Keratinocyte (primary cell): ENCODE measurements at regions not wholly inside any gene's neighbourhood (a gene's known extent, or its start where the extent isn't known, plus 50 kb on each side); places are given as distances from the start of the nearest gene placed in this dataset.

ENCODE experiments used
- DNase-seq: peaks from one replicate; pipeline ENCODE4 v3.0.0-alpha.2; 2011; ENCODE audit warnings: low read depth, missing footprints, low spot score
- FAIRE-seq: peaks from 2 replicates; lab custom pipeline; 2011; peaks lifted over from hg19 to GRCh38; lab: Jason Lieb, UNC
- H2AFZ ChIP-seq: 2 replicates; pipeline ENCODE4 v1.6.0; 2012; ENCODE audit warnings: low read length, control low read depth, inconsistent platforms; ENCODE audit not compliant: control insufficient read depth
- H3K27ac ChIP-seq: 2 replicates; pipeline ENCODE4 v1.5.1; 2011; ENCODE audit warnings: low read length; ENCODE audit not compliant: control insufficient read depth, insufficient read depth
- H3K27me3 ChIP-seq: 3 replicates; pipeline ENCODE4 v1.6.0; 2011; ENCODE audit warnings: low read length; ENCODE audit not compliant: control insufficient read depth, insufficient read depth; ENCODE audit errors: extremely low read depth
- H3K36me3 ChIP-seq, 2 experiments: 2 replicates in 1 of 2; 3 replicates in 1 of 2; pipeline ENCODE4 v1.5.1; 2011; ENCODE audit warnings: low read length in 2 of 2, mild to moderate bottlenecking in 1 of 2; ENCODE audit not compliant: control insufficient read depth in 2 of 2, insufficient read depth in 2 of 2; ENCODE audit errors: extremely low read depth in 1 of 2
- H3K4me1 ChIP-seq: 3 replicates; pipeline ENCODE4 v1.5.1; 2011; ENCODE audit warnings: low read length; ENCODE audit not compliant: control insufficient read depth, insufficient read depth; ENCODE audit errors: extremely low read depth
- H3K4me2 ChIP-seq: 3 replicates; pipeline ENCODE4 v1.6.0; 2011; ENCODE audit warnings: low read depth, low read length; ENCODE audit not compliant: control insufficient read depth, insufficient read depth; ENCODE audit errors: extremely low read depth
- H3K4me3 ChIP-seq, 3 experiments: fragments of 200-600 bp in 1 of 3; sonication (generic) in 1 of 3; 2 replicates in 2 of 3; 3 replicates in 1 of 3; pipeline ENCODE4 v1.5.1; 2011 to 2016; ENCODE audit warnings: low read length in 3 of 3, mild to moderate bottlenecking in 3 of 3, control low read depth in 2 of 3, inconsistent platforms in 1 of 3, low read depth in 1 of 3, mixed read lengths in 1 of 3, mixed run types in 1 of 3, moderate library complexity in 1 of 3; ENCODE audit not compliant: control insufficient read depth in 2 of 3, insufficient read depth in 2 of 3; ENCODE audit errors: extremely low read depth in 1 of 3
- H3K79me2 ChIP-seq: 2 replicates; pipeline ENCODE4 v1.6.0; 2012; ENCODE audit warnings: low read length; ENCODE audit not compliant: control insufficient read depth, insufficient read depth
- H3K9ac ChIP-seq: 3 replicates; pipeline ENCODE4 v1.6.0; 2011; ENCODE audit warnings: low read length; ENCODE audit not compliant: control insufficient read depth, insufficient read depth; ENCODE audit errors: extremely low read depth
- H3K9me1 ChIP-seq: 3 replicates; pipeline ENCODE4 v1.6.0; 2011; ENCODE audit warnings: low read length; ENCODE audit not compliant: control insufficient read depth, insufficient read depth; ENCODE audit errors: extremely low read depth
- H3K9me3 ChIP-seq: 2 replicates; pipeline ENCODE4 v1.5.1; 2012; ENCODE audit warnings: low read depth, low read length; ENCODE audit not compliant: control insufficient read depth
- H4K20me1 ChIP-seq: 3 replicates; pipeline ENCODE4 v1.6.0; 2011; ENCODE audit warnings: low read length; ENCODE audit not compliant: control insufficient read depth, insufficient read depth; ENCODE audit errors: extremely low read depth
- EZH2 ChIP-seq: IDR thresholded peaks from one replicate; pipeline ENCODE4 v1.6.1; 2012; ENCODE audit warnings: inconsistent platforms, mild to moderate bottlenecking, low read length, moderate library complexity
- dilution Hi-C: fragments of 300-500 bp; cut with MboI; formaldehyde crosslinking; loops from one replicate; pipeline ENCODE4 v1.7.0; 2020; ENCODE audit warnings: low sequenced_read_pairs; ENCODE audit not compliant: extremely low pct_ligation_motif_present
- TF ChIP-seq, protein P1 (sequence below), 3 experiments: IDR thresholded peaks in 1 of 3; conservative IDR thresholded peaks in 1 of 3; optimal IDR thresholded peaks in 1 of 3; 2 replicates in 2 of 3; 3 replicates in 1 of 3; pipeline versions ENCODE3 to v1.5.1; 2011; ENCODE audit warnings: low read length in 3 of 3, mild to moderate bottlenecking in 3 of 3, moderate library complexity in 2 of 3, control low read depth in 1 of 3, inconsistent platforms in 1 of 3; ENCODE audit not compliant: insufficient read depth in 2 of 3; ENCODE audit errors: extremely low read depth in 1 of 3

- H3K4me3 ChIP-seq, result no peak overlapping the region
- DNase-seq, result no peak
- FAIRE-seq, result no peak
- H3K9me1 ChIP-seq, result no peaks in the 10 kb centered on the region
- no peaks in the 10 kb centered on the region for H4K20me1 ChIP-seq
- no peaks in the 10 kb centered on the region for H3K36me3 ChIP-seq
- H2AFZ ChIP-seq, result no peak overlapping the region
- peaks cover 8% of the 10 kb centered on the region for H3K4me1 ChIP-seq
- H3K27me3 ChIP-seq, result no peaks in the 10 kb centered on the region
- H3K79me2 ChIP-seq, result no peaks in the 10 kb centered on the region
- no peak overlapping the region for H3K4me2 ChIP-seq
- no peak overlapping the region for H3K9ac ChIP-seq
- TF ChIP-seq EZH2, result no peak
- TF ChIP-seq, protein P1, sequence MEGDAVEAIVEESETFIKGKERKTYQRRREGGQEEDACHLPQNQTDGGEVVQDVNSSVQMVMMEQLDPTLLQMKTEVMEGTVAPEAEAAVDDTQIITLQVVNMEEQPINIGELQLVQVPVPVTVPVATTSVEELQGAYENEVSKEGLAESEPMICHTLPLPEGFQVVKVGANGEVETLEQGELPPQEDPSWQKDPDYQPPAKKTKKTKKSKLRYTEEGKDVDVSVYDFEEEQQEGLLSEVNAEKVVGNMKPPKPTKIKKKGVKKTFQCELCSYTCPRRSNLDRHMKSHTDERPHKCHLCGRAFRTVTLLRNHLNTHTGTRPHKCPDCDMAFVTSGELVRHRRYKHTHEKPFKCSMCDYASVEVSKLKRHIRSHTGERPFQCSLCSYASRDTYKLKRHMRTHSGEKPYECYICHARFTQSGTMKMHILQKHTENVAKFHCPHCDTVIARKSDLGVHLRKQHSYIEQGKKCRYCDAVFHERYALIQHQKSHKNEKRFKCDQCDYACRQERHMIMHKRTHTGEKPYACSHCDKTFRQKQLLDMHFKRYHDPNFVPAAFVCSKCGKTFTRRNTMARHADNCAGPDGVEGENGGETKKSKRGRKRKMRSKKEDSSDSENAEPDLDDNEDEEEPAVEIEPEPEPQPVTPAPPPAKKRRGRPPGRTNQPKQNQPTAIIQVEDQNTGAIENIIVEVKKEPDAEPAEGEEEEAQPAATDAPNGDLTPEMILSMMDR (optimal IDR thresholded peaks at IDR 0.05 in 1 of 3, IDR thresholded peaks at IDR 0.05 in 1 of 3, conservative IDR thresholded peaks at IDR 0.05 in 1 of 3; ENCODE audit: extremely low read depth in 1 of 3, insufficient read depth in 2 of 3, low read length in 3 of 3), result no peak
- dilution Hi-C loops, result no loop called here
- no peaks in the 10 kb centered on the region for H3K9me3 ChIP-seq
- H3K27ac ChIP-seq, result no peak overlapping the region
These were observed 76.5 kb upstream of the GTSF1L start for GRCh38 chr20:43803276-43803675.

DNA sequence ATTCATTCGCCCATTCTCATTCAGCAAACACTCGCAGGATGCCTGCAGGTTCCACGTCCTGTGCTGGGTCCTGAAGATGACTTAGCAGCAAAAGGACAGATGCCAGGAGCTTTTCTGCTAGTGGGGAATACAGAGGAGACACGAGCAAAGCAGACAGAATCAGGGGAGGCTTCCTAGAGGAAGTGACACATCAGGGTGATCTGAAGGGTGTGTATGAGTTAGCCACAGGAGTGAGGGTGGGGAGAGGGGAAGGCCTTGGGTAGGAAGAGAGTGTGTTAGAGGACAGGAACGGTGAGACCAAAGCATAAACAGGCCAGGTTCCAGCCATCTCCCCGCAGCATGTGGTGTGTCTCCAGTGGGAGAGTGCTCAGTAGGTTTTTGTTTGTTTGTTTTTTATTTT, 73.4 kb upstream of the GTSF1L start:
- Histone ChIP-seq H3K27me3 (no peaks in the 10 kb centered on the region), H3K36me3 (no peaks in the 10 kb centered on the region), H3K9me3 (no peaks in the 10 kb centered on the region), H2AFZ (peak overlapping the region; percentile 42), H3K4me1 (peaks cover 8% of the 10 kb centered on the region), H3K4me3 (no peak overlapping the region), H3K79me2 (no peaks in the 10 kb centered on the region), H3K9ac (no peak overlapping the region), H4K20me1 (no peaks in the 10 kb centered on the region), H3K4me2 (no peak overlapping the region), H3K27ac (no peak overlapping the region), H3K9me1 (no peaks in the 10 kb centered on the region)
- dilution Hi-C loops, result no loop called here
- DNase-seq (no peak), FAIRE-seq (no peak)
- TF ChIP-seq, protein P1 (optimal IDR thresholded peaks at IDR 0.05 in 1 of 3, IDR thresholded peaks at IDR 0.05 in 1 of 3, conservative IDR thresholded peaks at IDR 0.05 in 1 of 3; ENCODE audit: extremely low read depth in 1 of 3, insufficient read depth in 2 of 3, low read length in 3 of 3), result no peak
- no peak for TF ChIP-seq EZH2
